HG02981 (cell line): ENCODE measurements at regions not wholly inside any gene's neighbourhood (a gene's known extent, or its start where the extent isn't known, plus 50 kb on each side); places are given as distances from the start of the nearest gene placed in this dataset.

Experiments
- ATAC-seq: cut with Tn5 transposase; IDR thresholded peaks from one replicate; pipeline ENCODE4 v1.9.1; 2021; ENCODE audit warnings: mild to moderate bottlenecking, moderate library complexity; ENCODE audit not compliant: unreplicated experiment

DNA sequence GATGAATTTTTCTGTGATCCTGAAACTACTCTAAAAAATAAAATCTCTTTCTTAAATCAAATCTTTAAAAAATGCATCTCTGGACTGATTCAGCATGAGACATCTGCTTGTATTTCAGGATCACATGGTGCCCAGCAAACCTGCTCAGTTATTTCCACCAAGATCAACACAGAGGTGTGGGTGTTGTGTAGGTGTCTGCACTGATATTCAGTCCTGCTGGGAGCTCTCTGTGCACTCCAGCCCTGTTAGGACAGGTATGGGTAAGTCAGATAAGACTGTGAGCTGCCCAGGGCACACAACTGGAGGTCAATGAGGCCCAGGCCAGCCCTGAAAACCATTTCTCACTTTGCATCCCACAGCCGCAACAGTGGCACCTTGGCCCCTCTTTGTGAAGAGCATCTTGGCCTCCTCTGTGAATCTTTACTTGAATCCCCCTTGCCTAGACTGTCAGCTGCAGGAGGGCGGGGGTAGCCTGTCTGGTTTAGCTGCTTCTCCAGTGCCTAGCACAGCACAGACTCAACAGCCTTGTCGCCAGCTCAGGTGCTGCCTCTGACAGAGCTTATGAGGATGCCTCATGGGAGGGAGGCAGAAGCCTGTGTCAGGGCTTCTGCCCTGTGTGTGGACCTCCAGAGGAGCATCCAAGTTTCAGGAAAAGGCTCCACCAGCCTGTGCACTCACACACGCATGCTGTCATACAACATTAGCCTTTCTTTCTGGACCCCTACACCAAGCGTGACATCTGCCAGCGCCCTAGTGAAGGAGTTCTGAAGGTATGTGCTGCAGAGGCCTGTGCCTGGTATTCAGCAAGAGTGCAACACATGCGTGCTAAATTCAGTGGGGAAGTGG lies 187.6 kb upstream of the CST7 start:
- ATAC-seq = no peak

DNA sequence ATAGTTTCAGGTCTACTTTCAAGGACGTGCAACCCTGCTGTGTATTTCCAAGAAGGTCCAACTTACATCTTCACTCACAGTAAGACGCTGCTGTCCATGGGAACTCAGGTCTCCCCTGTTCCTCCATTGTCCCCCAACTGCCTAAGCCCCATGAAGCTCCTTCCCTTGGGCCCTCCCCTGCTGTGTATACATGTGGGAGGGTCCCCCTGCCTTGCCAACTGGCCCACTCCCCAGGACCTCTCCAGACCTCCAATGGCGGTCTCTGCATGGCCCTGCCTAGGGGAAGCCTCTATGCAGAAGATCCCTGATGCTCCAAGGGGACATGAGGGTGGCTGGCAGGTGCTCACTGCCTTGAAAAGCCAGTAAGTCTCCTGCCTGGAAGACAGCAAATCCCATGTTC lies 186.7 kb upstream of the CST7 start:
- ATAC-seq = no peak

DNA sequence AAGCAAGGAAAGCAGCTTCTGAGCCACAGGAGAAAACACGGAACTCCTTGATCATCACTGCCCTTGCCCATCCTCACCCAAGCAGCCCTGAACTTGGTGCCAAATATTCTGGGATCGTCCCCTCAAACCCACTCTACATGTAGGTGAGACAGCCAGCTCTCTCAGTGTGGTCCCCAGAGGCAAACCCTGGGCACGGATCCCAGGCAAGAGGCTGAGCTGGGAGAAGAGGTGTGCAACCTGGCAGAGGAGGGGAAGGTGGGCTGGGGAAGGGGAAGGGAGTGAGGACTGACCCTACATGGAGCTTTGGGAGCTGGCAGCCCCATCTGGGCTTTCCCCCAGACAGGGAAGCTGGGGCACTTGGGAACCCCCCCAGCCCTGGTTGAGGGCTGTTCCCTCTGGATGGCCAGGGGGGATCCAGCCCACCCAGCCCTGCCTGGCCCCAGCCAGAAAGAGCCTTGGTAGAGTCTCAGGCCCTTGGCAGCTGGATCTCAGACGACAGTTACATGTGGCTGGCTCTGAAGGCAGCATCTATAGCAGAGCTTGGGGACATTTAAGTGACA lies 186.2 kb upstream of the CST7 start:
- ATAC-seq = no peak

DNA sequence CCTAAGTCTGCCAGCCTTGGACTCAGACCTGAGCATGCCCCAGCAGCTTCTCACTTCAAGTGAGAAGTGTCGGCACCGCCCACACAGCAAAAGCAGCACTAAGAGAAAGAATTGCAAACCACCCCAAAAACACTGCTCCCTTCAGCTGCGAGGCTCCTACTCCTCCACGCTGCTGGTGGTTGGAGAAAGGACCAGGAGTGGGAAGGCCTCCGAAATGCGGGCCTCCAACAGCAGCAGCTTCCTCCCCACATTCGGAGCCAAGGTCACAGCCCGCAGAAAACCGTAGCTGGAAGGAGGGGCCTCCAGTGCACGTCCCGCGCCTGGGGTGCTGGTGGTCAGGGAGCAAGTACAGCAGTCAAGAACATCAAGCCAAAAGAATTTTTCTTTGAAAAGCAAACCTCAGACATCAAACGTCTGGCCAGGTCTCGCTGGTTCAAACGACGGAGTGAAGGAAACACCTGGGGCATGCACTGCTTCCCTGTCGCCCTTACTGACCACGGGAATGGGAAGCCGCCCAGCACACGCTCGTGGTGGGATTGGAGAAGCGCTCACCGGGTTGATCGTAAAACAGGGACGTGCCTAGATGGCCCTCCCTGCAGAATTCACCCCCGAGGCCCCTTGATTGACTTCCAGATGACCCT lies 185.6 kb upstream of the CST7 start:
- ATAC-seq = no peak

DNA sequence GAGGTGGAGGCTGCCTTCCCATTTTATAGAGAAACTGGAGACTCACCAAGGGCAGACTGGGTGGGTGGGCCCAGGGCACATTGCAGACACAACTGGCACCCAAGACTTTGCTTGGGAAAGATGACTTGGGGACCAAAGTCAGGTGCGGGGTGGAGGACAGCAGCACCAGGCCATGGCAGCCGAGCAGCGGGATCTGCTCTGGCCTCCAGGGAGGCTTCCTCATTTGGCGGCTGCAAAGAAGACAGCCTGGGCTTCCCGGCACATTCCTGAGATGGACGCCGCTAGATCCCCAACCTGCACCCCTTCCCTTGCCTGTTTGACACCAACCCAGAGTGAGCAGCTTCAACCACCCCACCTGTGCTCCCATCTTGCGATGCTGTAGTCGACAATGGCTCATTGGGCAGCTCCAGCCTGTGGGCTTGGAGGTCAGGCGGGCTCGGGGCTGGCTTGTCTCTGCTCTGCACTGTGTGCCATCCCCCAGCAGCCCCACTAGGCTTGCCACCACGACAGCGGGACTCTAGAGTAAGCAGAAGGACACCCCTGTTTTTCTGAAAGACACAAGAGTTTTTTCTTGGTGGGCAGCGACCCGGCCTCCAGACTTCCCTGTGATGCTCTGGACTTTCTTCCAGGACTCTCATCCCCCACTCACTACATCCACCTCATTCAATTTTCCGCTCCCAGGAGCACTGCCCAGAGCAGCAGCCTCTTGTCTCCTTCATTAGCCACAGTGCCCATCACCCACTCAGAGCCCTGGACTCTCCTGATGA lies 184.9 kb upstream of the CST7 start:
- no peak for ATAC-seq

DNA sequence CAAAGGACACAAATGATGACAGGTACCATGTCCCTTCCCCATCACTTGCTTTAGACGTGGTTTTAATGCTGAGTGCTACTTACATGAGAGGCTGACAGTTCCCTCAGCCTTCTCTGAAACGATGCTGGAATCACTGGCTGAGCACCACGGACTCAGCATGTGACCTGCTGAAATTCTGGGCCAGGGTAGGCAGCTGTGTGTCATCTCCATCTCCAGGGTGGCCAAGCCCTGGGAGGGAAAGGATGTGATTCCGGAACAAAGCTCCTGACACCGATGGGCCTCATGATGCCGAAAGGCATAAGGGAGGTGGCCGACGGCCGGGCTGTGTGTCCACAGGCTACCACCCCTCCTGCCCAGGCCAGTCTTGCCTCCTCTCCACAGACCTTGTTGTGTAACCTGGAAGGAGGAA lies 184.3 kb upstream of the CST7 start:
- no peak for ATAC-seq

DNA sequence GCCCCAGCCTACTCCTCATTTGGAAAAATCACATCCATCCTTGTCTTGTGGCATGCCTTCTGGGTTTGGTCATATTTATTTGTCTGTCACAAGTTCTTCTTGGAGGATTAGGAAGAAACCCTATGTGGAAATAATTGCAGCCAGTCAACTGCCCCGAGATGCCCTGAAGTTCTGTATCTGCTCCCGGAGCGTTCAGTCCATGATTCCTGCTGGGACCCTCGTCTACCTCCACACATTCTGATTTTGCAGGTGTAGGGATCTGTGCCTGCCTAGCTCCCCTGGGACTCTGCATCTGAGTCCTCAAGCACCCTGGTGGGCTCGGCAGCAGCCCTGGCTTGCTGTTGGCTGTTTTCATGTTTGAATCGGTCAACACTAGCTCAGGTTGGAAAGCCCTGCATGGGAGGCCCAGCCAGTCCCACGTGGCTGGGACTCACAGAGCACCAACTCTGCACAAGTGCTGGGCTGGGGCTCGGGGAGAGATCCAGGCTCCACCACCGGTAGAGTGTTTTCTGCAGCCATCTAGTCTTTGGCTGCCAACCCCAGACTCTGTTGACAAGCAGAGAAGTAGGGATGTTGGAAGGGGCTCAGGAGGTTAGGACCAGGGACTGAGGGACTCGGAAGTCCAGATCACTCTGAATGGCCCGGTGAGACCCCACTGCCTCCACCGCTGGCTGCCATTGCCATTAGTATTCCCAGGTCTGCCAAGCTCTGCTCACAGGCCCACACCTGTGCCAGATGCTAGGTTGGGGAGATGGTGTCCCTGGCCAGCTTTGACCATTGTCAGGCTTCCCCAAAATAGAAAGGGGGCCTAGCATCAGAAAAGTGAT lies 183.5 kb upstream of the CST7 start:
- no peak for ATAC-seq

DNA sequence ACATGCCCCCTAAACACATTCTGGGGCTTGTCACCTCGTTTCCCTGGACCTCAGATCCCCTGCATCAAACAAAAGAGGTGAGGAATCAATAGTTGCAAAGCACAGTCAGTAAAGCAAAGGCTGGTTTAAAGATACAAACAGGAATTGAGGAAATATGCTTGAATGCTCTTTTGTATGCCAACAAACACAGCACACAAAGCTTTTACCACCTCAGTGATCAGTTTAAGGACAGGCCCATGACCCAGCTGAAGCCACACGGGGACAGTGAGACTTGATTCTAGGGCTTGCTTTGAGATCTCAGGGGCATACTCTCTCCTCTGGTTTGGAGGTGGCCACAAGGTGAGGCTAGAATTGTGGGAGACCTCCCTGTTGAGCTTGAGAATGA lies 182.9 kb upstream of the CST7 start:
- ATAC-seq = no peak

DNA sequence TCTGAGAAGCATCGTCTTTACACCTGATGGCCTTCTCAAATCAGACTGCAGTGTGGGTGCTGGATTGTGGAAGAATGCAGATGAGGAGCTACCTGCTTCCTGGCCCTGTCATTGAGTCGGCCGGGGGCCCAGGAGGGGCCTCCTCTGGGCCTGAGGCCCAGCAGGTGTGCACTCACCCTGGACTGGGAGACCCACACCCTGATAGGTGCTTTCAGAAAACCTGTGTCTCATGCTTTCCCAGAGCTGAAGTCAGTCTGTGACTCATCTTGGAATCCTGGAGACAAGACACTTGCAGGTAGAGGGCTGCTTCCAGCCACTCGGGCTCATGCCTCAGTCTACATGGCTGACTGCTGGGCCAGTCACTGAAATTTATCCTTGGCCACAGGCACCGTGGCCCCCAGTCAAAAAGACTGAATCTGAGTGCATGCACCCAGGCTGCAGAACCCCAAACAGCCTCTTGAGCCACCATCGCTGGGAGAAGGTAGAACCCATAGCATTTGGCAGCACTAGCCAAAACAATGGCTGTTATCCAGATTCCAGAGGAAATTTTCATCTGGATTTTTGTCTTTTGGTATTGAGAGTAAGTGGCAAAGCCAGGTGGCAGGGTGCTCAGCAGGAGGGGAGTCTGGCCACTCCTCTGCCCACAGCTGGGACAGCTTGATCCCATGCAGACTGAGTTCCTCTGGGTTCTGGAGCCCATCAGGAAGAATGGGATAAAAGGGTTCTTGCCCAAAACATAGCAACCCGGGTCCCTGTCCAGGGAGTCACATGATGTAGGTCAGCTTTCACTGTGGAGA lies 182.0 kb upstream of the CST7 start:
- ATAC-seq = no peak

DNA sequence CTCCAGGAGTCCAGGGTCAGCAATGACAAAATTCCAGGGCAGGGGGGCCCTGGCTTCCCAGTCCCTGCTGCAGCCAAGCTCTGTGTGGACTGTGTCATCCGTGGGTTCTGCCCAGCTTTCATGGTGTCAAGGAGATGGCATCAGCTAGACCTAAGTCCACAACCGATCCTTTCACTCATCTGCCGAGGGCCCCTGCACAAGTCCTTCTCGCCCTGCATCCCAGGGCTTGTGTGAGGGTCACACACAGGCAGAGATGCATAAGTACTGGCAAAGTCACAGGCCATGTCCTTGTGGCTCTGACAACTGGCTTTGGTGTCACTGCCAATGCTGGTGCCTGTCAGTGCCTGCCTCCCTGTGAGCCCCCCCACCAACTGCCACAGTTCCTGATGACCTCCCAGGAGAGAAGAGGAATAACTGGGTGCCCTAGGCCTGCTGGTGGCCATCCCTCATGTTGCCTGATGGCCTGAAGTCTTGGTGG lies 181.4 kb upstream of the CST7 start:
- ATAC-seq = no peak

DNA sequence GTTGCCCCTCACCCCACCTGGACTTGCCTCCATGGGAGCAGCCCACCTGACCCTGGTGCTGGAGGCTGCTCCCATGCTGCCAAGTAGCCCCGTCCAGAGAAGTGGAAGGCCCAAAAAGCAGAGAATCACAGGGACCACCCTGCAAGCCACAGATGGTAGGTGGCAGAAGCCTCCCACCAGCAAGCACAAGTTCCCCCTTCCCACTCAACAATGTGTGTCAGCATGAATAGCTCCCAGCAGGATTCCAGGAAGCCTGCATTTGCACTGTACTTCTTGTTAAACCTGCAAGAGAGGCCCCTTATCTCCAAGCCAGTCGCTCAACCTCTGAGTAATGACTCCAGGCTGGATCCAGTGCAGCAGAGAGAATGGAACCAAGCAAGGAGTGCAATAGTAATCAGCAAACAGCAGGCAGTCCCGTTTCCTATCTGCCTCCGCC lies 180.8 kb upstream of the CST7 start:
- no peak for ATAC-seq

DNA sequence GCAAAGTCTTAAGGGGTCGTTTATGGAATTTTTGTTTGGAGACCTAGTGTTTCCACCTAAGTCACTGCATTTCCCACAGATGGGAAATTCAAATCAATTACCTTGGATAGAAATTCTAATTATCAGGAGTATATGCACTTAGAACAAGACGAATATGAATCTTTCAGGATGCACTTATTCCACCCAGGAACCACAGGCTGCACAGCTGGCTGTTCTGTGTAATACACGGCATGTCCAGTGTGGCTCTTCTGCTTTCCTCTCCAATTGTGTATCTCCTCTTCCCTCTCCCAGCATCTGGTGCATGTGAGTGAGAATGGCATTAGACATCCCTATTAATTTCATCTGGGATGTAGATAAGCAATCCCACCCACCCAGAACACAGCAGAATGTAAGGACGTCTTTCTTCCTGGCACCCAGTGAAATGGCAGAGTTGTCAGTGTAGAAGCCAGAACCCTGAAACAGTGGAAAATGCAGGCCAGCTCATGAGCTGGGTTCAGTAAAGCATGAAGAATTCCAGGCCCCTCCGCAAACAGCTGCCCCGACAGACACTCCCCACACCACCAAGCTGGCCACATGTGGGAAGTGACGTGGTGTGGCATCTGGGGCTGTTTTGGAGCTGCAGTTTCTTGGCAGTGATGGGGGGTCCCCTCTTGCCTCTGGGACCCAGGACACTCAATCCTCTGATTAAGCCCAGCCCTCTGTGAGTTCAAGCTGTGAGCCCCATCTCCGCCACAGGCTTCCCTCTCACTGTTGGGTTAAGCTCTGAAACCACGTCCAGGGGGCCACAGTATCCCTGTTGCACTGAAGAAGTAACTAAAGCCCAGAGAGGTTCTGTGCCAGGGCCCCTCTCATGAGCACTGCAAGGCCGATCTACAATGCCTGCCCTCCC lies 180.1 kb upstream of the CST7 start:
- no peak for ATAC-seq

DNA sequence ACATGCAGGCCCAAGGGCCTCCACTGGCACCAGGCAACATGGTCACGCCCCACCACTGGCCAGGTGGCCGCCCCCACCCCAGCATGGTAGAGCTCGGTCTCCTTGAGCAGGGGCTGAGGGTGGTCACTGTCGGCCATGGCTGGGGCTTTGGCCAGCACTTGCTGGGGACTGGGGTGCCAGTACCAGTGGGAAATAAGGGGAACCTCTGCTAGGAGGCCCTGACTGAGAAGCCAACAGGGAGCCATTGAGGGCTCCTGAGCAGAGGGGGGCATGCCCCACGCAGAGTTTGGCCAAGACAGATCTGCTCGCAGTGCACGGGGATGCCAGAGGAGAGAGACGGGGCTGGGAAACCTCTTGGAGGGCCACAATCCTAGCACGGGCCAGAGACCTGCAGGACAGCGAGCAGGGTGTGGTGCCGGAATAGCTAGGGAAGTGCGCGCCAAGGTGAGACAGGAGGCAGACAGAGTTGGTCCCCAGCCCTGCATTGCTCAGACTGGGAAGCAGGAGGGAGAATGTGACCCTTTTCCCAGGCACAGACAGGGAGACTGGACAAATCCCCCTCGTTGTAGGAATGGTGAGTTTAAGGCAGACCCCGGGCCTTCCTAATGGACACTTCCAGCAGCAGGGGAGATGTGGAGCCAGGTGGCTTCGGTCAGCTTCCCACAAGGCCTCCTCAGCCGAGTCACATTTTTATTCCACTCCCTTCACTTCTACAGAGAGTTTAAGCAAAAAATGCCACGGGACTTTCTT lies 179.0 kb upstream of the CST7 start:
- ATAC-seq = no peak

DNA sequence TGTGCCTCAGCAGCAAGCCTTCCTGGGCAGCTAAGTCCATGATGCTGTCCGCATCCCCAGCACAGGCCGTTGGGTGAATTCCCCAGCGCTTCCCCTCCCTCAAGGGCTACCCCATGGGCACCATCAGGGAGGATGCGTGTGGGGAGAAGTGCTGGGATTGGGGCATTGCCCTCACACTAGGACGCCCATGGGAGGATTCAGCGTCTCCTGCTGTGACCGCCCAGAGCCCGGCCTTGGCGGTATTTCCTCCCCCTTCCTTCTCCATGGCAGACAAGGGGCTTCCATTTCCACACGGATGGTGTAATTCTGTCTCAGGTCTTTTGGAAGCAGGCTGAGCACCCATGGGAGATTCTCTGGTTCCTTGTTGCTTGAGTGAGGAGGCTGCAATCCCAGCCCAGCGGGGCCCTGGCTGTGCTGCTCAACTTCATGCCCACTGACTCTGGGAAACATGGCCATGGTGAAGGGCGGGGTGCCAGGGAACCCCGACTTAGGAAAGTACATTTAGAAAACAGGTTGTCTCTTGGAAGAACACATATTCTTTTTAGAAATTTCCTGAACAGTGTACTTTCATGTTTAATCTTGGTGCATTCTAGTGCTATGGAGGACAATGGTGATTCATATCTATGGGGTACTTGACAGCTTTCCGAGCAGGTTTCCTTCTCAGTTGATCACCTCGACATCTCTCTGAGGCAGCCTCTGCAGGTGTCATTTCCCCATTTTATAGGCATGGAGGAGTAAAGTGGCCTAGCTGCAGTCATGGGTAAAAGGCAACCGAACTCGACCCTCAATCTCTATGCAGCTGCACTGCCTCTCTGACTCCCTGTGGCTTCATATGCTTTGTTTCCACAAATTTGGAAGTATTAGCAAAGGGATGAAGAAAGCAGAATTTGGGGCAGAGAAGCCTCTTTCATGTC lies 178.2 kb upstream of the CST7 start:
- ATAC-seq = no peak

DNA sequence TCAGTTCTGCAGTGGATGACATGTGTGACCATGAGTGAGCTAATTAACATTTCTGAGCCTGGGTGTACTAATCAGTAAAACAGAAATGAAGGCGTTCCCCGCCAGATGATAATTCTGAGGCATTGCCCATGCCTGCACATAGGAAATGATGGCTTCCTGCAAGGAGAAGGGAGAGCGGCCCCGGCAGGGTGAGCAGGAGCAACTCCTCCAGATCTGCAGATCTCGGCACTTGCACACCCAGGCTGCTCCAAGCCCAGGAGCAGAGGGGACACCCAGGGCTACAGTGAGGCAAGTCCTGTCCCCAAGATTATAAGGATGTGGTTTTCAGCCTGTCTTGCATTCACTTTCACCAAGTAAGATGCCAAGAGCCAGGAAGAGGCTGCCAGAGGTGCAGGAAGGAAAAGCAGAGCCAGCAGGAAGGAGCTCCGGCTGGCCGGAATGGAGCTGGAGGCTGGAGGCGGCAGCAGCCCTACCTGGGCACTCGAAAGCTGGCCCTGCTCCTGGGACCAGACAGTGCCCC lies 177.5 kb upstream of the CST7 start:
- no peak for ATAC-seq

DNA sequence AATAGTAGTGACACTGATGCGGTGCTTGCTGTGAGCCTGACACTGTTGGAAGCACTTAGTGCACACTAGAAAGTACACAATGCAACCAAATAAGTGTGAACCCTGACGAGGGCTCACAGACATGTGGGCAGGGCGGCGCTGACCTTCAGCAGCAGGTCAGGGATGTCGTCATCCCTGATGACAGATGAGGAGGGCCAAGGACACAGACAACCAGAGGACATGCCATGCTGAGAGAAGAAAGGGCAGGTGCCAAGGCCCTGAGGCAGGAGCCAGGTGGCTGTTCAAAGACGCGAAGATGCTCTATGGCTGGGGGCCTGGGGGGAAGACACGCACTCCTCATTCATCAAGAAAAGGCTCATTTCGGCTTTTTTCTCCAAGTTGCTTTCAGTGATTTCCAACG lies 176.4 kb upstream of the CST7 start:
- no peak for ATAC-seq

DNA sequence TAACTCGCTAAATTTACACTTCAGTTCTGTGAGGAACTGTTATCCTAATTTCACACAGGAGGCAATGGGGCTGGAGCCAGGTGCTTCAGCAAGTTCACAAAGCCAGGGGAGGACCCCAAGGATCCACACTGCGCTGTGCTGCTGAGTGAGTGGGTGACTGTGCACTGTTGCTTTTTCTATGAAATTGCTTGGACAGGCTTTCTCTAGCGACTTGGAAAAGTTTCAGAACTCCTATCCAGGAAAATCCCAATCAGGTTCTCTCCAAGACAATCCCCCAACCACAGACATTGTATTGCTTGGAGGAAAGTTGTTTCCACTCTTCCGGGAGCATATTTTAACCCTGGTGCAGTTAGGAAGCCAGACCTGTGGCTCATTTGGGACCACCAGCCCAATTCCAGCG lies 175.9 kb upstream of the CST7 start:
- ATAC-seq = no peak
